Activated naive CD8-positive, alpha-beta T cell (primary cell): ENCODE measurements at regions not wholly inside any gene's neighbourhood (a gene's known extent, or its start where the extent isn't known, plus 50 kb on each side); places are given as distances from the start of the nearest gene placed in this dataset.

Source experiments
- H3K27ac Mint-ChIP-seq: one replicate; pipeline ENCODE4 v1.8.0; 2021; ENCODE audit warnings: mixed read lengths
- H3K27me3 Mint-ChIP-seq: one replicate; pipeline ENCODE4 v1.8.0; 2021; ENCODE audit warnings: mixed read lengths
- H3K36me3 Mint-ChIP-seq: one replicate; pipeline ENCODE4 v1.8.0; 2021; ENCODE audit warnings: mixed read lengths
- H3K4me1 Mint-ChIP-seq: one replicate; pipeline ENCODE4 v1.8.0; 2021; ENCODE audit warnings: low read depth, mixed read lengths
- H3K4me3 Mint-ChIP-seq: one replicate; pipeline ENCODE4 v1.8.0; 2021; ENCODE audit warnings: mild to moderate bottlenecking, mixed read lengths
- H3K9me3 Mint-ChIP-seq: one replicate; pipeline ENCODE4 v1.8.0; 2021; ENCODE audit warnings: low read depth, mixed read lengths

DNA sequence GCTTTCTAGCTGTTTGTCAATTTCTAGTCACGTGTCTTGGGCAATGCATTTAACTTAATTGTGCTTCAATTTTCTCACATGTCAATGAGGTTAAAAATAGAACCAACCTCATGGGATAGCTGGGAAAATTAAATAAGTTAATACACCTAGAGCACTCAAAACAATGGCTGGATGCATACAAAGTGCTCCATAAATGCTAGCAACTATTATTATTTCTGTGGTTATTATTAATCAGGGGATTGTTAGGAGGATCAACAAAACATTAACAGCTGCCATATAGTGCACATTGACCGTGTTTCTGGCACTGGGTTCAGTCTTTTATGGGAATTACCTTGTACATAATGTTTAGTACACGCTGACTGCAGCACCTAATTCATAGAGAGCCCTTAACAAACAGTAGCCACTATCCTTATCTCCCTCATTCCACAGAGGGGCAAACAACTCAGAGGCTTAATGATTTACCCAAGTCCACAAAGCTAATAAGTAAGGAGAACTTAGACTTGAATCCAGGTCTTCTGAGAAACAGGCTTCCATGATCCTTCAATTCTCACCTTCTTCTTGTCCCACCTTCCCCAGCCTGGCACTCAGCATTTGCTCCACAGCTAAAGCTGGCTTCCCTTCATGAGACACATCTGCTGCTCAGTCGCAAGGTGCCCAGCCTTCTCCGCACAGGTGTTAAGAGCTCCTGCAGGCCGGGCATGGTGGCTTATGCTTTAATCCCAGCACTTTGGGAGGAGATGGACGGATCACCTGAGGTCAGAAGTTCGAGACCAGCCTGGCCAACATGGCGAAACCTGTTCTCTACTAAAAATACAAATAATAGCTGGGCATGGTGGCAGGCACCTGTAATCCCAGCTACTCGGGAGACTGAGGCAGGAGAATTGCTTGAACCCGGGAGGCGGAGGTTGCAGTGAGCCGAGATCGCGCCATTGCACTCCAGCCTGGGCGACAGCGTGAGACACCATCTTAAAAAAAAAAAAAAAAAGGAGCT, 137.4 kb upstream of the ABCA1 start:
- H3K4me3 Mint-ChIP-seq = no peak overlapping the region
- H3K36me3 Mint-ChIP-seq = no peaks in the 10 kb centered on the region
- peaks cover 7% of the 10 kb centered on the region for H3K4me1 Mint-ChIP-seq
- no peak overlapping the region for H3K27ac Mint-ChIP-seq
- H3K9me3 Mint-ChIP-seq = no peaks in the 10 kb centered on the region
- H3K27me3 Mint-ChIP-seq = no peaks in the 10 kb centered on the region

DNA sequence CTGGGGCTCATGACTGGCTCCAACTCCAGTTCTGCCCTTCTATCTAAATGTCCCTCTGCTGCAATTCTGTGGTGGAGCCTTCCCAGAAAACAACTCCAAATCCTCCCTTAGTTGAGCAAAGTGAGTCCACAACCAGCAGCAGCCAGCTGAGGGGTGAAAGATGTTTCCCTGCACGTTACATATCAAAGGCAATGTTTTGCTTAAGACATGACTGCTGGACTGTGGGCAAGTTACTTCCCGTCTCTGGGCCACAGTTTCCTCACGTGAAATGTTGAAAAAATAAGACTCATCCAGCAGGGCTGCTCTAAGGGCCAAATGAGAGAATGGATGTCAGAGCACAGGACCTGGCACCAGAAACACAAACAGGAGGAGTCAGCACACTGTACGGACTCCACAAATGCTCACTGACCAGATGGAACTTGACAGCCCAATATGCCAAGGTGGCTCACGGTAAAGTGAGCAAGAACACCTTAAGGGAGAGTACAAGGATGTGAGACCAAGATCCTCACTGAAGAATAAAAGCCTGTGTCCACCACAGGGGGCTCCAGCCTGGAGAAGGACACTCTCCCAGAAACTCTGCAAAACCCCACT, 138.4 kb upstream of the ABCA1 start:
- H3K4me1 Mint-ChIP-seq = peaks cover 7% of the 10 kb centered on the region
- no peak overlapping the region for H3K4me3 Mint-ChIP-seq
- H3K27me3 Mint-ChIP-seq = no peaks in the 10 kb centered on the region
- H3K36me3 Mint-ChIP-seq = no peaks in the 10 kb centered on the region
- no peak overlapping the region for H3K27ac Mint-ChIP-seq
- no peaks in the 10 kb centered on the region for H3K9me3 Mint-ChIP-seq

GRCh38 chr9:105067895-105068580, 140.1 kb upstream of the ABCA1 start:
- H3K4me1 Mint-ChIP-seq = peaks cover 7% of the 10 kb centered on the region
- H3K36me3 Mint-ChIP-seq = no peaks in the 10 kb centered on the region
- H3K9me3 Mint-ChIP-seq = no peaks in the 10 kb centered on the region
- H3K27me3 Mint-ChIP-seq = no peaks in the 10 kb centered on the region
- no peak overlapping the region for H3K27ac Mint-ChIP-seq
- no peak overlapping the region for H3K4me3 Mint-ChIP-seq

GRCh38 chr9:105069285-105069684, 141.3 kb upstream of the ABCA1 start:
- Mint-ChIP-seq H3K27ac (no peak overlapping the region), H3K27me3 (no peaks in the 10 kb centered on the region), H3K4me1 (peaks cover 3% of the 10 kb centered on the region), H3K36me3 (no peaks in the 10 kb centered on the region), H3K4me3 (no peak overlapping the region), H3K9me3 (no peaks in the 10 kb centered on the region)

GRCh38 chr9:105069696-105070095, 141.7 kb upstream of the ABCA1 start:
- H3K4me1 Mint-ChIP-seq = peaks cover 3% of the 10 kb centered on the region

DNA sequence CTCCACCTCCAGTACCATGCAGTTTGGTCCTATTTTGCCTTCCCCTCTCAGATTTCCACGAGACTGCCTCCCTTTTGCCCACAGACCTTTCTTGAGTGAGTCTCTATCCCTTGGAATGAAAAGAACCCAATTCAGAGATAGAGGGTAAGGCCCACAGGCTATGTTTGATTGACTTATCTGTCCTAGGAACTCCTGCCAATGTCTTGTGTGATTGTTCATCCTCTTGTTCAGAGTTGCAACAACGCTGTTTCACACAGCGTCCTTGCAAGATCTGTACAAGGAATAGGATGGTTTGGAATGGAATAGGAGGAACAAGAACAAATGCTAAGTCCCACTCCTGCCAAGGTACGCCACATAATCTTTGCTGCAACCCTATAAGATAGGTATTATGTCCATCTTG, 142.2 kb upstream of the ABCA1 start:
- Mint-ChIP-seq H3K4me1 (peaks cover 3% of the 10 kb centered on the region), H3K36me3 (no peaks in the 10 kb centered on the region), H3K27ac (no peak overlapping the region), H3K27me3 (no peaks in the 10 kb centered on the region), H3K9me3 (no peaks in the 10 kb centered on the region), H3K4me3 (no peak overlapping the region)

More at GRCh38 chr9:105069696-105070095, 141.7 kb upstream of the ABCA1 start:
- Mint-ChIP-seq H3K36me3 (no peaks in the 10 kb centered on the region), H3K4me3 (no peak overlapping the region), H3K27ac (no peak overlapping the region), H3K27me3 (no peaks in the 10 kb centered on the region), H3K9me3 (no peaks in the 10 kb centered on the region)

GRCh38 chr9:105072476-105072875, 144.5 kb upstream of the ABCA1 start:
- H3K4me3 Mint-ChIP-seq = no peak overlapping the region
- no peaks in the 10 kb centered on the region for H3K36me3 Mint-ChIP-seq
- H3K27ac Mint-ChIP-seq = no peak overlapping the region
- H3K27me3 Mint-ChIP-seq = no peaks in the 10 kb centered on the region
- H3K4me1 Mint-ChIP-seq = no peaks in the 10 kb centered on the region
- H3K9me3 Mint-ChIP-seq = no peaks in the 10 kb centered on the region

- H3K4me3 Mint-ChIP-seq = no peak overlapping the region
- H3K9me3 Mint-ChIP-seq = no peaks in the 10 kb centered on the region
- no peaks in the 10 kb centered on the region for H3K4me1 Mint-ChIP-seq
- no peak overlapping the region for H3K27ac Mint-ChIP-seq
- H3K27me3 Mint-ChIP-seq = no peaks in the 10 kb centered on the region
- H3K36me3 Mint-ChIP-seq = no peaks in the 10 kb centered on the region
These were observed 145.2 kb upstream of the ABCA1 start for GRCh38 chr9:105073147-105073546.

DNA sequence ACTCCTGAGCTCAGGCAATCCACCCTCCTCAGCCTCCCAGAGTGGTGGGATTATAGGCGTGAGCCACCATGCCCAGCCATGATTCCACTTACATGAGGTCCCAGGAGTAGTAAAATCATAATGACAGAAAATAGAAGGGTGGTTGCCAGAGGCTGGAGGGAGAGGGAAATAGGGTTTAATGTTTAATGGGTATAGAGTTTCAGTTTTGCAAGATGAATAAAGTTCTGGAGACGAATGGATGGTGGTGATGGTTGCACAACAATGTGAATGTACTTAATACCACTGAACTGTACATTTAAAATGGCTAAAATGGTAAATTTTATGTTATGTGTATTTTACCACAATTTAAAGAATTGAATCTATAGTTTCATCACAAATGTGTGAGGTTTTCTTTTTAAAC, 146.5 kb upstream of the ABCA1 start:
- no peaks in the 10 kb centered on the region for H3K9me3 Mint-ChIP-seq
- H3K4me1 Mint-ChIP-seq = no peaks in the 10 kb centered on the region
- no peak overlapping the region for H3K4me3 Mint-ChIP-seq
- no peaks in the 10 kb centered on the region for H3K36me3 Mint-ChIP-seq
- no peak overlapping the region for H3K27ac Mint-ChIP-seq
- no peaks in the 10 kb centered on the region for H3K27me3 Mint-ChIP-seq

DNA sequence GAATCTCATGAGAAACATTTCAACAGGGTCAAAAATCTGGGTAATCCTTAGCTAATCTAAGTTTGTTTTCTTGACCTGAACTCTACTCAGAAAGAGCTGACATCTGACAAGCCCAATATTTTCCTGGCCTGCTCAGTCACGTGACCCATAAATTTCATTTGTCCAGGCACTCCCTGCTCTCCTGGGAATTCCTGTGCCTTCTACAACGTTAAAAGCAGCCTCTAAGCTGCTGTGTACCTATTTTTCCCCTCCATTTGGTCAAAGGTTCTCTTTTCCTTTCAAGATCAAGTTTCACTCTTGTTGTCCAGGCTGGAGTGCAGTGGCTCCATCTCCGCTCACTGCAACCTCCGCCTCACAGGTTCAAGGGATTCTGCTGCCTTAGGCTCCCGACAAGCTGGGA, 148.8 kb upstream of the ABCA1 start:
- no peaks in the 10 kb centered on the region for H3K36me3 Mint-ChIP-seq
- H3K4me1 Mint-ChIP-seq = no peaks in the 10 kb centered on the region
- H3K27ac Mint-ChIP-seq = no peak overlapping the region
- H3K9me3 Mint-ChIP-seq = no peaks in the 10 kb centered on the region
- no peak overlapping the region for H3K4me3 Mint-ChIP-seq
- H3K27me3 Mint-ChIP-seq = no peaks in the 10 kb centered on the region

- Mint-ChIP-seq H3K4me3 (no peak overlapping the region), H3K27ac (no peak overlapping the region), H3K4me1 (no peaks in the 10 kb centered on the region), H3K36me3 (no peaks in the 10 kb centered on the region), H3K27me3 (no peaks in the 10 kb centered on the region), H3K9me3 (no peaks in the 10 kb centered on the region)
These were observed 151.5 kb upstream of the ABCA1 start for GRCh38 chr9:105079457-105079856.

DNA sequence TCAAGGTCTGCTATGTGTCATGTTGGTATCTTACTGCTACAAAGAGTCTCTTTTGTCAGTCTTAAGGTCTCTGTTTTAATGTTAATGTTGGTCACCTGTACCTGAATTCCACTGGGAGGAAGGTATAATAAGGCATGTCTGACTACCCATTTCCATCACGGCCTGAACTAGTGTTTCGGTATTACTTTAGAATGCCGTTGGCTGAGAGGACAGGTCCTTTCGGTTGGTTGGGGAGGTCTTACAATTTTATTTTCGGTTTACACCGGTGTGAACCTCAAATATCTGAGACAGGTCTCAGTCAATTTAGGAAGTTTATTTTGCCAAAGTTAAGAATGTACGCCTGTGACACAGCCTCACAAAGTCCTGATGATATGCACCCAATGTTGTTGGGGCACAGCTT, 154.9 kb upstream of the ABCA1 start:
- Mint-ChIP-seq H3K27me3 (no peaks in the 10 kb centered on the region), H3K9me3 (no peaks in the 10 kb centered on the region), H3K4me1 (no peaks in the 10 kb centered on the region), H3K27ac (no peak overlapping the region), H3K36me3 (peaks cover 4% of the 10 kb centered on the region), H3K4me3 (no peak overlapping the region)

GRCh38 chr9:105083256-105083655, 155.3 kb upstream of the ABCA1 start:
- no peaks in the 10 kb centered on the region for H3K27me3 Mint-ChIP-seq
- H3K4me1 Mint-ChIP-seq = no peaks in the 10 kb centered on the region
- peaks cover 4% of the 10 kb centered on the region for H3K36me3 Mint-ChIP-seq
- H3K27ac Mint-ChIP-seq = no peak overlapping the region
- H3K9me3 Mint-ChIP-seq = no peaks in the 10 kb centered on the region
- no peak overlapping the region for H3K4me3 Mint-ChIP-seq

DNA sequence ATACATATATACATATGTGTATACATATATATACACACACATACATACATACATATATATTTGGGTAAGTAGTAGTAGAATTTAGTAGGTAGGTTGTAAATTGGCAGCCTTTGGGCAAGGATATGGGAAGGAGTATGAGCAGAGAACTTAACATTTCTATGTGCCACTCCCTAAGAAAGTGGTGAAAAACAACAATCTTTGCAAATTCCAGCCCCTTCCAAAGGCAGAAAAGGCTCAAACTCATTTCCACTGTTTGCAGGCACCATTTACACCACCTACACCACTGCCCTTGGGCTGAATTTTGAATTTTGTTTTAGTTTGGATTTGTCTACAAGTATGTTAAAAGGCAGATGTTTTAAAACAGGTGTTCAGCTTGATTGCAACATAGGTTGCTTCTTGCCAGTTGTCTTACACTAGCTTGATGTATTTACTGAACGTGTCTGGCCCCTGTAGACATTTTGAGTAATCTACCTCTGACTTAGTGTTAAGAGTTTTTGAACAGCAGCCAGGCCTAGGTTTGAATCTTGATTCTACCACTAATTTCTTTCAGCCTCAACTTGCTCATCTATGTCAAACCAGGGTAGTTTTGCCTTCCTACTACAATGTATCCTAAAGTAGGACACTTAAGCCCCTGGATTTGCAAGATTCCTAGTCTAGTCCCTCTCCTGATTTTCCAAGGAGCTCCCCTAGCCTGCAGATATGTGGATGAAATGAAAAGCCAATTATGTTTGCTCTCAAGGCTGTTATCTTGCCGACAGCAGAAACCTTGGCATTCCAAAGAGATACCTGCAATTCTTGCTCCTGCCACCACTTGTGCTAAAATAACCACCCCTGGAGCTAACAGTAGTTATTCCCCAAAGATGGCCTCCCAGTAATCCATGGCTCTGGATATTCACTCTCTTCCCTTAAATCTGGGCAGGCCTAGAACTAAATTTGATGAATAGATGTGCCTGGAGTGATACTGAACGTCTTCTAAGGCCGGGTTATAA, 156.2 kb upstream of the SLC44A1 start:
- peaks cover 4% of the 10 kb centered on the region for H3K36me3 Mint-ChIP-seq
- H3K27me3 Mint-ChIP-seq = no peaks in the 10 kb centered on the region
- H3K4me3 Mint-ChIP-seq = no peak overlapping the region
- peaks cover 1% of the 10 kb centered on the region for H3K4me1 Mint-ChIP-seq
- H3K9me3 Mint-ChIP-seq = no peaks in the 10 kb centered on the region
- no peak overlapping the region for H3K27ac Mint-ChIP-seq
